Bronchial epithelial cell (primary cell): ENCODE measurements at regions not wholly inside any gene's neighbourhood (a gene's known extent, or its start where the extent isn't known, plus 50 kb on each side); places are given as distances from the start of the nearest gene placed in this dataset.
"Not testable (repeated sequence)": the region's sequence is repeated elsewhere in the genome, so short reads cannot be mapped to it uniquely, and the experiment has no call there.

Source experiments
- DNase-seq: peaks from one replicate; pipeline ENCODE4 v3.0.0-alpha.2; 2010; ENCODE audit warnings: low read depth
- FAIRE-seq: peaks from 2 replicates; lab custom pipeline; 2011; peaks lifted over from hg19 to GRCh38; lab: Jason Lieb, UNC
- H3K27me3 ChIP-seq: 2 replicates; pipeline ENCODE4 v1.5.1; 2011; ENCODE audit warnings: low read length; ENCODE audit not compliant: control insufficient read depth, insufficient read depth
- H3K36me3 ChIP-seq: 2 replicates; pipeline ENCODE4 v1.5.1; 2011; ENCODE audit warnings: low read length; ENCODE audit not compliant: control insufficient read depth, insufficient read depth
- H3K4me3 ChIP-seq: 2 replicates; pipeline ENCODE4 v1.5.1; 2011; ENCODE audit warnings: mild to moderate bottlenecking, low read depth, low read length, control low read depth
- CTCF ChIP-seq: IDR thresholded peaks from 2 replicates; pipeline ENCODE4 v1.5.1; 2011; ENCODE audit warnings: mild to moderate bottlenecking, moderate library complexity, low read length, control low read depth, inconsistent platforms; ENCODE audit not compliant: insufficient read depth, severe bottlenecking

GRCh38 chr1:106393046-106393445 is 663.4 kb upstream of the PRMT6 start:
- no peak for TF ChIP-seq CTCF
- DNase-seq: no peak
- H3K27me3 ChIP-seq: no peaks in the 10 kb centered on the region
- H3K36me3 ChIP-seq: no peaks in the 10 kb centered on the region
- no peak for FAIRE-seq
- H3K4me3 ChIP-seq: no peak overlapping the region

GRCh38 chr1:106396020-106396419 is 660.5 kb upstream of the PRMT6 start:
- no peaks in the 10 kb centered on the region for H3K36me3 ChIP-seq
- no peak for TF ChIP-seq CTCF
- no peaks in the 10 kb centered on the region for H3K27me3 ChIP-seq
- FAIRE-seq: no peak
- no peak for DNase-seq
- no peak overlapping the region for H3K4me3 ChIP-seq

- Histone ChIP-seq H3K27me3 (no peaks in the 10 kb centered on the region), H3K36me3 (no peaks in the 10 kb centered on the region), H3K4me3 (no peak overlapping the region)
- TF ChIP-seq CTCF: no peak
- DNase-seq: peak; percentile 3
- FAIRE-seq: no peak
Observed at GRCh38 chr1:106398391-106398790, 658.1 kb upstream of the PRMT6 start.

GRCh38 chr1:106406114-106406513 is 650.4 kb upstream of the PRMT6 start:
- no peak overlapping the region for H3K4me3 ChIP-seq
- TF ChIP-seq CTCF: no peak
- H3K27me3 ChIP-seq: no peaks in the 10 kb centered on the region
- no peak for FAIRE-seq
- H3K36me3 ChIP-seq: no peaks in the 10 kb centered on the region
- no peak for DNase-seq

GRCh38 chr1:106412321-106412720 is 644.2 kb upstream of the PRMT6 start:
- H3K27me3 ChIP-seq, FAIRE-seq, H3K4me3 ChIP-seq, DNase-seq, H3K36me3 ChIP-seq: not testable (repeated sequence)

- peak; percentile 17 for DNase-seq
Observed at GRCh38 chr1:106435269-106435668, 621.2 kb upstream of the PRMT6 start.

More at GRCh38 chr1:106435269-106435668, 621.2 kb upstream of the PRMT6 start:
- no peak overlapping the region for H3K4me3 ChIP-seq
- no peaks in the 10 kb centered on the region for H3K36me3 ChIP-seq
- TF ChIP-seq CTCF: no peak
- FAIRE-seq: no peak
- no peaks in the 10 kb centered on the region for H3K27me3 ChIP-seq
